Hematopoietic multipotent progenitor cell treated with erythropoietin and hydrocortisone succinate and interleukin-3 and kit ligand, for 6 days (in vitro differentiated cells): ENCODE measurements at regions not wholly inside any gene's neighbourhood (a gene's known extent, or its start where the extent isn't known, plus 50 kb on each side); places are given as distances from the start of the nearest gene placed in this dataset.

Experiments used
- DNase-seq: peaks from one replicate; pipeline ENCODE4 v3.0.0-alpha.2; 2015

- DNase-seq = no peak
Observed at GRCh38 chr18:68330658-68331057, 384.2 kb downstream of the TMX3 start.

DNA sequence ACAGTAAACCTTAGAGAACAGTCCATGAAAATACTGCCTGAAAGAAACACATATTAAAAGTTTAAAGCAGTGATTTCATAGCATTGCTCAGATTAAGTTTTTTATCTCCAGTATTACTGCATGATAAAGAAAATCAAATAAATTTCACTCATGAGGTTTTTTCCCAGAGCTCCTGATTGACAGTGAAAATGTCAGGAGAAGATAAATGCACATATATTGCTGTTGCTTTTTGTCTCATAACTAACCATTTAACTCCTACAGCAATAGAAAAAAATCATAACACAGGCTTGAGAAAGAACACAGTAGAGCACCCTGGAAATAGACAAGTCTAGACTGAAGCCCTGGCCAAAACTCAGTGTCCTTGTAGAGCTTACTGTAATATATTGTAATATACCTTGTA lies 391.0 kb downstream of the TMX3 start:
- DNase-seq = no peak

DNA sequence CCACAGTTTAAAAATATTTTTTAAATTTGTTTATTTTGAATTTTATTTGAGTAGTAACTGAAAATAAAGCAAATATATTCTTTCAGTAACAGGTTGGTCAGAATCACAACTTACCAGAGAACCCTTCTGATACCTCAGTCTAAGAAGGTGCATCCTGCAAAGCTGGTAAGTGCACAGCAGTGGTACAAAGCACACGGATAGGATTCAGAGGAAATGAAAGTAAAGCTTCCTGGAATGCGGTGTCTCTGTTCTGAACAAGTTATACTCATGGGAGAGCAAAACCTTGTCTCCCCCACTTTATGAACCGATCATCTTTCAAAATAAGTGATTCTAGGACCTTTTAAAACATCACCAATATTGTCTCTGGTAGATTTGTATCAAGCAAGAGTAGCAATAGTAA lies 398.3 kb downstream of the TMX3 start:
- no peak for DNase-seq

GRCh38 chr18:68314403-68314802 lies 400.5 kb downstream of the TMX3 start:
- DNase-seq = no peak

- no peak for DNase-seq
Observed at GRCh38 chr18:68301441-68301840, 413.5 kb downstream of the TMX3 start.

DNA sequence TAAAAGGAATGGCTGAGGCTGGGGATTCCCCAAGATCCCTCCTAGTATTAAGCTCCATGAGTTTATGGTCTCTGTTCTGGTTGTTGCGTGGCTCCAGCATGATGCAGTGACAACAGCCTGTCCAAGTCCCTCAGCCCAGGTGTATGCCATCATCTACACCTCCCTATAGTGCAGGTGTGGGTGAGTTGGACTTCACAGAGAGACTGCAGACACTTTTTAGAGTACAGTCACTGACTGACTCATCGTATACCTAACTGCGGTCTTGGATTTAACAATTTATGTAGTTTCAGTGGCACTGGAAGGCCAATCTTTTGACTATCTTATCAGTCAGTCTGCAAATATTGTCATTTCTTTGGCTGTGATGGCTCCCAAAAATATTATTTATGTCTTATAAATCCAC lies 415.0 kb downstream of the TMX3 start:
- DNase-seq = no peak

DNA sequence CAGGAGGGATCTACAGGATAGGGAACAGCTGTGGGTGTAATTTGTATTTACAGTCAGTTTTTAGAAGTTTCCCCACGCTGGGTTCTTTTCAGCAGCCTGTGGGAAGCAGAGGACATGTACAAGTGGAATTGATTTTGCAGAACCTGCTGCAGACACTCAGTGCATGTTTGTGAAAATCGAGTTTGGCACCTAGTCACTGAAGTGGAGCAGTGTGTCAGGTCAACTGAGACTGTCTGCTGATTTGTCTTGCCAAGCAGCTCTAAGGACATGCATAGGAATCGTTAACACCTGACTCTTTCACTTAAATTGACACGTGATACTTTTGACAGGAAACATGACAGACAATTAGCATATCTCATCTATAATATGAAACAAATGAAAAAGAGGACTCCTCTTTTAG lies 416.6 kb downstream of the TMX3 start:
- no peak for DNase-seq

DNA sequence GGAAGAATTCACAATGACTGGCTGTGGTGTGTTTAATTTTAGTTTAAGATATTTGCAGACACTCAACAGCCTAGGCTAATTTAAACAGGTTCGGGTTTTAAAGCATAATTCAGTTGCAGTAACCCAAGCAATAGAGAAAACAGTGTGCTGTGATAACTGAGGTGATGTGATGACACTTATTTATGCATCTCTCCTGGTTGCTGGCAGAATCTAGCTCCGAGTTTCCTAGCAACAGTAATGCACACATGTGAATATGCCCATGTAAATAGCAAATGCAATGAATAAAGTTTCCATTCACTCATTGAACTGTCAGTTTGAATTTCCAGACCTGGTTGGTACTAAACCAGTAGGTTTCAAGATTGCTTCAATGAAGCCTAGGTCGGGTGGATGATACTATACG lies 426.5 kb downstream of the TMX3 start:
- DNase-seq = no peak

DNA sequence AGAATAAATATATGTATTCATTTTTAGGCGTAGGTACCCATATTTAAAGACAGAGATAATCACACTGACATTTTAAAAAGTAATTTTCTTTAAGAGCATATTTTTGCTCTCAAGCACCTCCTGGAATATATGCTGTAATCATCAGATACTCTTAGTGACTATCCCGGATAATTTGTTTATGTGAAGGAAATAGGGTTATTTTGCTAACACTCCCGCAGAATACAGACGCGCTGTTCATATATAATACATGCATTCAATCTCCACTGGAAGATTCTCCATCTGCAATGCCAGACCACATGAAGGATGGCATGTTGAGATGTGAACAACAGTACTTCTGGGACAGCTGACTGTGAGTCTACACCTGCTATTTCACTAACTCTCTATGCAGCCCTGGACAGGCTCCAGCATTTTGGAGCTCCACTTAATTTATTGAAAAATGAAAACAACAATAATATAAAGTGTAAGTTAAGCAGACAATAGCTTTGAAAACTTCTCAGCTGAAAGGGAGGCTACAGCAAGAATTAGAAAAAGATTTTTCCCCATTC lies 430.6 kb downstream of the TMX3 start:
- DNase-seq = no peak

DNA sequence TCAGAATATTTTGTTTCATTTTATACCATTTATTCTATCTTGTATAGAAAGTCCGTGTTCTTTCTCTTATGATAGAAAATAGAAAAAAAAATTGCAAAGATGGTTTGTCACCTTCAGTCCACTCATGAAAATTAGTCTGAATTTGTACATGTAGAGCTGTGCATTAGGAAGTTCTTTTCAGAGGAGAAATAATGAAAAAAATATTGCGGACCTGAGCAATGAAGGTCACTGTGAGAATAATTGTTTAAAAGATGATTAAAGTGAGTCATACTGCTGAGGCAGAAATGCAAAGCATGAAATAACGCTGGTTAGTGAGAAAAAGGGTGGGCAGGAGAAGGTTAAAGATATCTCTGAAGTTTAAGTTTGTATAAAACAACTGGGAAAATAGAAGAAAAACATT lies 431.1 kb downstream of the TMX3 start:
- no peak for DNase-seq

DNA sequence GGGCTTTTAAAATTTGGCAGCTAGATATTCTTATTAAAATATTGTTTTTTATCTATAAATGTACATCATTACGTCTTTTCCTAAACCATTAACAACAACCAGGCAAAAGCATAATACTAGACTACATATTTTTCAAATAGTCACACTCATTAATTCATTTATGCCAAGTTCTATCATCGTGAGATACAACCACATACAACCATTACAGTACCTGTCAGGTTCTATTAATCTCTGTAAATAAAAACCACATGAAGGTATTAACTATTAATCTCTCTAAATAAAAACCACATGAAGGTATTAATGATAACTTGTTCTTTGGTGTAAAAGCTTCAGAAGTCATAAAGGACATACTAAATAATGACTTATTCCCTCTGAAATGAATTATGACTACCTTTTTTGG lies 432.7 kb downstream of the TMX3 start:
- no peak for DNase-seq

DNA sequence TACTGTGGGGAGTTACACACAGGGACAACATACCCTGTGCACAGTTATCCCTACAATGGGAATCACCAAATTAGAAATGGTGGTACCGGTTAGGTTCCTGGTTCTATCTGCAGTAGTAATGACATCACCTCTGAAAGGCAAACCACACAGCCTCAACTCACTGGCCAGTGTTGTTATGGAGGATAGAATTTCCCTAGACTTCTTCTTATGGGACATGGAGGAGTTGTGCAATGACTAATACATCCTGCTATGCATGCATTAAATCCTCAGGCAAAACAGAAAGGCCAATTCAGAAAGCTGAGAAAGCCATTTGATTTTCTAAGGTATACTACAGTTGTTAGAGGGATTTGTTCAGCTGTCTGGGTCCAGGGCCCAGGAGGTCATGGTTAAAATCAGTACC lies 439.3 kb downstream of the TMX3 start:
- DNase-seq = no peak

GRCh38 chr18:68270017-68270416 lies 444.9 kb downstream of the TMX3 start:
- DNase-seq = no peak

GRCh38 chr18:68267583-68267982 lies 447.3 kb downstream of the TMX3 start:
- DNase-seq = no peak

DNA sequence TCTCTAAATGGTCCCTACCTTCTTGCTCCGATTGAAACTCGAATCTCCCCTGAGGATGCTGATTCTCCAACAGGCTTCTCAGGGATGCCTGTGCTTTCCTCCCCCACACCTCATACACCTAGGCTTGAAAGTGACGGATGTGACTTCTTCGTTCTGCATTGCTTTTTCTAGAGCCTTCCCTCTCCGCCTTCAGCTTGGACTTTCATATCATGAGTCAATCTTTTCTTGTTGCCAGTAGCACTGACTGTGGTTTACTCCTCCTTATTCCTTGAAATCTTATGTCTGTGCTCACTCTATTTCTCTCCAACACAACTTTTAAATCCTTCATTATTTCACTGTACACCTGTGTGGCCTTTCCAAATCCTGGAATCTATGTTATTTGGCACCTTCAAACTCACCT lies 451.4 kb downstream of the TMX3 start:
- DNase-seq = no peak

DNA sequence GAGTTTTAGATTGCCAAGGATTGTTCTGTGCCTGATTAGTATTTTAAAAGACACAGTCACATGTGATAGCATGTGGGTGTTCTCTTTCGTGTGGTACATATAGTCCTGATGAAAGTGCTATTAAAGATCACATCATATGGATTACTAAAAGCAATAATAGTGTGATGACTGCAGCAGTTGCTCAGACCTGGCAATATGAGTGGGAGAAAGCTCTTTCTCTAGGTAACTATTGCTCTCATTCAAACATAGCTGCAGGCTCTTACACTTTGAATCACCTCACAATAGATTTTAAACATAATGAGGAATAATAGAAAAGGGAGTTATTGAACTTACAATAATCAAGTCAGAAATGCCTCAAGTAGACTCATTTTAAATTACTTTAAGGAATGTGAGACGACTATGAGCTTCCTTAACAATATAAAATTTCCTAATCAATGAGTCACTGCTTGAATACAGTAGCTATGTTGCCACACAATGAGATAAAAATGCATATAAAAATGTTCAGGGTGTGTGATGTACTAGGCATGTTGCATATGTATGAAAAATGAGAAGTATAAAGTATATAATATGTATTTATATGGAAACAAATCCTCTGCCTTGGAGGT lies 452.1 kb downstream of the TMX3 start:
- no peak for DNase-seq

GRCh38 chr18:68256418-68257067 lies 458.4 kb downstream of the TMX3 start:
- no peak for DNase-seq

GRCh38 chr18:68244786-68245185 lies 470.1 kb downstream of the TMX3 start:
- no peak for DNase-seq

GRCh38 chr18:68241881-68242280 lies 473.0 kb downstream of the TMX3 start:
- DNase-seq = no peak

DNA sequence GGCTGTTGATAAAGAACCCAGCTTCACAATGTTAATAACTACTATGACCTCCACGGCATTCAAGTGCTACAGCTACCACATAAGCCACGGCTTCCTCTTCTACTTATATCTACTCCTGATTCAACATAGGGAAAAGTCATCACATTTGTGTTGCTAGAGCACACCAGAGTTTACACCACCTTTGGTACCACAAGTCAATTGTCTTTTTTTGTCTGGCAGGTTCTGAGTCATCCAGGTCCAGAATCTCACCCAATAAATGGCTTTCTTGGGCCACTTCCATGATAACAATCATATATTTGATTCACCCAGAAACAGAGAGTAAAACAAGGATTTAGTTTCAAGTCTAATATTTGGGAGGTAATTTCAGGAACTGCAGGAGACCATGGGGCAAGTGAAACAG lies 480.2 kb downstream of the TMX3 start:
- no peak for DNase-seq

GRCh38 chr18:68234131-68234530 lies 480.8 kb downstream of the TMX3 start:
- no peak for DNase-seq

DNA sequence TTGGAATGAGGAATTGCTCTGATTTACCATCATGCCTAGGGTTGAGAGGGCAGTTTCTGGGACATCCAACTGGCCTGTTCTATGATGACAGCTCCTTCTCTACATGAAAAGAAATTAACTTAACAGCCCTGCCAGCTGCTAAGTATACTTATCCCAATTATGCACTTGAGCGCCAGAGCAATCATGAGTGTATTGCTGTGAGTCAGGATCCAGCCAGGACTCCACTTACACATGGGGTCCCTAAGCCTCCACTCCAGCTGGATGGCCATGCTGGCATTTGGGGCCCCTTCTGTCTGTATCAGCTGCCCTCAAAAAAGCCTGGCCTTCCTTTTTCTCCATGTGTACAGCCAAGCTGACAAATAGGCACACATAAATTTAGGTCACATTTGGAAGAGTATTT lies 481.9 kb downstream of the TMX3 start:
- no peak for DNase-seq

DNA sequence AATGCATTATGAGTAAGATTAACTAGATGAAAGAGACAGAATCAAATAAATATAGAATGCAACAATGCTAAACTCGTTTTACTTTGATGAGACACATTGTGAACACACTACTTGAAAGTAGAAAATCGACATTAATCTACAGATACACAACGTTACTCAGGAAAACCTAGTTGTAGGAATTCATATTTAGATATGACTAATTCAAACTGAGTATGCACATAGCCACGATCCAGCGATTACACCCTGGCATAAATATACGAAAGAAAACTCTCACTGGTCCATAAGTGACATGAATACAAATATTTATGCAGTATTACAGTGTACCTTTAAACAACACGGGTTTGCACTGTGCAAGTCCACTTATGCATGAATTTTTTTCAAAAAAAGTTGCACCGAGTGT lies 485.6 kb downstream of the TMX3 start:
- DNase-seq = no peak

- no peak for DNase-seq
Observed at GRCh38 chr18:68221111-68221724, 493.7 kb downstream of the TMX3 start.

- DNase-seq = no peak
Observed at GRCh38 chr18:68220458-68220857, 494.4 kb downstream of the TMX3 start.
